K562 (cell line): ENCODE measurements at regions not wholly inside any gene's neighbourhood (a gene's known extent, or its start where the extent isn't known, plus 50 kb on each side); places are given as distances from the start of the nearest gene placed in this dataset.

Experiments used
- ETV6 ChIP-seq, 3 experiments: fragments of 150-350 bp in 1 of 3; sonication (generic) in 1 of 3; formaldehyde crosslinking in 1 of 3; IDR thresholded peaks; 2 replicates each; pipeline versions ENCODE4 v1.6.1 to v1.8.0; 2014 to 2022; ENCODE audit warnings: borderline replicate concordance in 2 of 3, low read depth in 2 of 3, antibody characterized with exemption in 1 of 3, low read length in 1 of 3, mild to moderate bottlenecking in 1 of 3, missing genetic modification reagents in 1 of 3
- PHF20 ChIP-seq: fragments of 450-650 bp; IDR thresholded peaks from 2 replicates; pipeline ENCODE4 v1.6.1; 2018; ENCODE audit not compliant: partially characterized antibody
- POLR2AphosphoS2 ChIP-seq: IDR thresholded peaks from 2 replicates; pipeline ENCODE4 v1.6.1; 2012; ENCODE audit warnings: low read length, improper control_type of control experiment
- SIN3A ChIP-seq, 2 experiments: fragments of 150-350 bp in 1 of 2; IDR thresholded peaks; 2 replicates each; pipeline ENCODE4 v1.6.1; 2011 to 2016; ENCODE audit warnings: borderline replicate concordance in 2 of 2, low read depth in 2 of 2, low read length in 2 of 2, mild to moderate bottlenecking in 2 of 2, moderate library complexity in 2 of 2; ENCODE audit not compliant: control insufficient read depth in 1 of 2
- ZNF23 ChIP-seq: fragments of 250-450 bp; sonication (Bioruptor Pico); IDR thresholded peaks from 2 replicates; pipeline ENCODE4 v1.4.0; 2020; ENCODE audit warnings: mild to moderate bottlenecking
- ZNF696 ChIP-seq: fragments of 250-450 bp; sonication (Bioruptor Pico); conservative IDR thresholded peaks from 2 replicates; pipeline ENCODE4 v1.4.0; 2020; ENCODE audit warnings: mild to moderate bottlenecking, moderate library complexity

DNA sequence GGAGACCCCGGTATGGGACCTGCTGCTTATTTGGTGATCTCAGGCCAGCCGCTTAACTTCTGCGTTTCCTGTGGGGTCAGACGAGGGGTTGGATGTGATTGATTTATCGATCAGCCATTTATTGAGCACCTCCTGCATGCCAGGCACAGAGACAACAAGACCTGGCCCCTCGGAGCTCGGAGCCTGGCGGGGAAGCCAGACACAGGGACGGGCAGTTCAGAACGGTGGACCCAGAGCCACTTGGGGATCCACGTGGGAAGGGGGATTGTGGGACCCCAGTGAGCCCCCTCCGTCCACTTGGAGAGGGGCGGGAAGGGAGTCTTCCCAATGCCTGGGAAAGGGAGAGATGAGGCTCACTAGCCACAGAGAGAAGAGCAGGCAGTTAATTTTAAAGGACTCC lies 84.7 kb upstream of the CIBAR2 start:
- TF ChIP-seq SIN3A (IDR thresholded peaks at IDR 0.05; ENCODE audit: borderline replicate concordance in 2 of 2, control insufficient read depth in 1 of 2, low read depth in 2 of 2, low read length in 2 of 2) (no peak), POLR2AphosphoS2 (no peak), PHF20 (no peak), ZNF23 (CRISPR knock-in tag) (no peak), ETV6 (IDR thresholded peaks at IDR 0.05; ENCODE audit: borderline replicate concordance in 1 of 2, low read depth in 2 of 2, low read length in 1 of 2) (no peak), ETV6 (CRISPR knock-in tag; IDR thresholded peaks at IDR 0.05; ENCODE audit: borderline replicate concordance) (no peak), ZNF696 (CRISPR knock-in tag) (no peak)
